ENCODE measurements at regions not wholly inside any gene's neighbourhood (a gene's known extent, or its start where the extent isn't known, plus 50 kb on each side); places are given as distances from the start of the nearest gene placed in this dataset.
A peak's percentile ranks its signal among the peaks of the same experiment; 100 is the strongest.

DNA sequence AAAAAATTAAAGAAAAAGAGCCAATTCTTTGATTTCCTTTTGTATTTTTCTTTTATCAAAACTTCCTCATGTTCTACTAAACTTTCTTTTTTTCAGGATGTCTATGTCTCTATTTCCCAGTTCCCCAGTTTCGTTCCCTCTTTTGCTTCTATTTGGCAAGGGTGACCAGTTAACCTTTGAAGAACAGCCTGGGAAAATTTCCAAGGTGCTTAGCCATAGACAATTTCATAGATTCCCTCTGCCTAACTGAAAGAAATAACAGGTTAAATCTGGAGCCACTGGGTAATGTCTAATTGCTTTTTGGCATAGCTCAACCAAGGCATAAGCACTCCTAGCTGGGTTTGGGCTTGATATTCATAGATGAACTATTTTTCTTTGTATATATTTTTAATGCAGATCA lies 272.3 kb downstream of the ADGRL2 start:
- 20 to 38% (median 27%) methylated on average over 1 of the region's 1 CpG for WGBS, 4 donors
- H3K27ac ChIP-seq = no peak overlapping the region
- H3K4me3 ChIP-seq = no peak overlapping the region
- ATAC-seq (no peak), DNase-seq (no peak)
- peaks cover 0 to 5% (median 0%) of the 10 kb centered on the region in 12 donors for H3K4me1 ChIP-seq
- TF ChIP-seq, protein P1, sequence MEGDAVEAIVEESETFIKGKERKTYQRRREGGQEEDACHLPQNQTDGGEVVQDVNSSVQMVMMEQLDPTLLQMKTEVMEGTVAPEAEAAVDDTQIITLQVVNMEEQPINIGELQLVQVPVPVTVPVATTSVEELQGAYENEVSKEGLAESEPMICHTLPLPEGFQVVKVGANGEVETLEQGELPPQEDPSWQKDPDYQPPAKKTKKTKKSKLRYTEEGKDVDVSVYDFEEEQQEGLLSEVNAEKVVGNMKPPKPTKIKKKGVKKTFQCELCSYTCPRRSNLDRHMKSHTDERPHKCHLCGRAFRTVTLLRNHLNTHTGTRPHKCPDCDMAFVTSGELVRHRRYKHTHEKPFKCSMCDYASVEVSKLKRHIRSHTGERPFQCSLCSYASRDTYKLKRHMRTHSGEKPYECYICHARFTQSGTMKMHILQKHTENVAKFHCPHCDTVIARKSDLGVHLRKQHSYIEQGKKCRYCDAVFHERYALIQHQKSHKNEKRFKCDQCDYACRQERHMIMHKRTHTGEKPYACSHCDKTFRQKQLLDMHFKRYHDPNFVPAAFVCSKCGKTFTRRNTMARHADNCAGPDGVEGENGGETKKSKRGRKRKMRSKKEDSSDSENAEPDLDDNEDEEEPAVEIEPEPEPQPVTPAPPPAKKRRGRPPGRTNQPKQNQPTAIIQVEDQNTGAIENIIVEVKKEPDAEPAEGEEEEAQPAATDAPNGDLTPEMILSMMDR (IDR thresholded peaks at IDR 0.05) = no peak
- no peak for TF ChIP-seq POLR2A (IDR thresholded peaks at IDR 0.05)
- H3K36me3 ChIP-seq = no peaks in the 10 kb centered on the region
- H3K9me3 ChIP-seq = no peaks in the 10 kb centered on the region
- intact Hi-C loops (cut with DNase I) = no loop called here
- no peaks in the 10 kb centered on the region for H3K27me3 ChIP-seq

DNA sequence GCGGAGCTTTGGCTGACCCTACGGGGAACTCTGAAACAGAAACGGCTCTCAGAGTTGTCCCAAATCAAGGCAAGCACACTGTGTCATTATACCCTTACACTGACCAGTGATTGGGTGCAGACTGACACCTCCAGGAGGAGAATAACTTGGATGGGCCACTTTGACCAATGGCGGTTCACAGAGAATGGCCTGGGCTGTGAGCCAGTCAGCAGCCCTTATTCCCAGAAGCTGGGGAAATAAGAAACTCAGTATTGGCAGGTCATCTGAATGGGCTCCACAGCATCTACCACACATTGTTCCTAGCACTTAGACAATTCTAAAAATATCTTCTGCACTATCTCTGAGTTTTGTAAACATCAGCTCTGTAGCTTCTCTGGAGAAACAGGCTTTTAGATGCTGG lies 265.2 kb downstream of the ADGRL2 start:
- ATAC-seq (peak; percentile 50 to 68 (median 50)), DNase-seq (peak in 4 of 5 donors; percentile 17 to 33 (median 26))
- TF ChIP-seq, protein P1 (IDR thresholded peaks at IDR 0.05) = no peak
- no peak for TF ChIP-seq POLR2A (IDR thresholded peaks at IDR 0.05)
- WGBS, 4 donors = 56 to 79% (median 67%) methylated on average over 4 of the region's 4 CpGs
- no peak overlapping the region for H3K4me3 ChIP-seq
- no peaks in the 10 kb centered on the region for H3K36me3 ChIP-seq
- peaks cover 0 to 10% (median 3%) of the 10 kb centered on the region in 12 donors for H3K4me1 ChIP-seq
- no peaks in the 10 kb centered on the region for H3K27me3 ChIP-seq
- intact Hi-C loops (cut with DNase I) = no loop called here
- H3K9me3 ChIP-seq = no peaks in the 10 kb centered on the region
- no peak overlapping the region for H3K27ac ChIP-seq

DNA sequence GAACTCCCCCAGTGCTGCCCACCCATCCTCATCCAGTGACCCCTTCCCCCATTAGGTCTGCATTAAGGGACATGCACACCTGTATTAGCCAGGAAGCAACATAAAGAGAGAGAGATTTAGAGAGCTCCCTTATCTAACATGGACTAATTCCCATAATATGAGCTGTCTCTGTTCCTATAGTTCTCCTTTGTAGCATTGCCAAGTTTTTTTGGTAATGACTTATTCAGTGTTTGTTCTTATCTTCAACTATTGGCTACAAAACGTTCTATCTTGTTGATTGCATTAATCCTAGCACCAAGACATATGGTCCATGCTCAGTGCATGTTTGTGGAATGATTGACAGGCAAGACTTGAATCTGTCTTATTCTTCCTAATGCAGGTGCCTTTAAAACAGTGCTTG lies 264.0 kb downstream of the ADGRL2 start:
- H3K27ac ChIP-seq = no peak overlapping the region
- no peaks in the 10 kb centered on the region for H3K36me3 ChIP-seq
- no peaks in the 10 kb centered on the region for H3K9me3 ChIP-seq
- H3K4me3 ChIP-seq = no peak overlapping the region
- no peaks in the 10 kb centered on the region for H3K27me3 ChIP-seq
- 9 to 16% (median 12%) methylated on average over 1 of the region's 1 CpG for WGBS, 4 donors
- H3K4me1 ChIP-seq = peaks cover 0 to 10% (median 3%) of the 10 kb centered on the region in 12 donors
- ATAC-seq (no peak), DNase-seq (no peak)
- TF ChIP-seq, protein P1 (IDR thresholded peaks at IDR 0.05) = no peak
- no peak for TF ChIP-seq POLR2A (IDR thresholded peaks at IDR 0.05)
- intact Hi-C loops (cut with DNase I) = no loop called here

DNA sequence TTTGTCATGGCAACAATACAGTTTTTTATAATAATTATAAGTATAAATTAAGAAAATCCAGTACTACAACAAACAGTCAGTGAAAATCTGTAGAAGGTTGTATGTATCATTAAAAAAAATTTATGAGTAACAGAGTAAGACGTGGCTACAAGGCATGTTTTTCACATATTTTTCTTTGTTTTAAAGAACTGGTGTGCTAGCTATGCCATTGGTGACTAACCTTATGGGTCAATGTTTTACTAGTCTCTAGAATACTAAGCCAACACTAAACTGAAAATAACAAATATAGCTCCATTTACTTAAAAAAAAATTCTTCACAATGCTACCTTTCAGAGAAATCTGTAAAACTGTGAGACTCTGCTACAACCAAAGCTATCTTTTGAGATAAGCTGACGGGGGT lies 261.5 kb downstream of the ADGRL2 start:
- Histone ChIP-seq H3K4me3 (no peak overlapping the region), H3K27me3 (no peaks in the 10 kb centered on the region), H3K9me3 (no peaks in the 10 kb centered on the region), H3K36me3 (no peaks in the 10 kb centered on the region), H3K4me1 (peaks cover 0 to 10% (median 3%) of the 10 kb centered on the region in 12 donors), H3K27ac (no peak overlapping the region)
- intact Hi-C loops (cut with DNase I) = no loop called here
- no peak for ATAC-seq
- no peak for TF ChIP-seq POLR2A (IDR thresholded peaks at IDR 0.05)
- WGBS, 4 donors = 66 to 79% (median 72%) methylated on average over 2 of the region's 2 CpGs
- DNase-seq = no peak

DNA sequence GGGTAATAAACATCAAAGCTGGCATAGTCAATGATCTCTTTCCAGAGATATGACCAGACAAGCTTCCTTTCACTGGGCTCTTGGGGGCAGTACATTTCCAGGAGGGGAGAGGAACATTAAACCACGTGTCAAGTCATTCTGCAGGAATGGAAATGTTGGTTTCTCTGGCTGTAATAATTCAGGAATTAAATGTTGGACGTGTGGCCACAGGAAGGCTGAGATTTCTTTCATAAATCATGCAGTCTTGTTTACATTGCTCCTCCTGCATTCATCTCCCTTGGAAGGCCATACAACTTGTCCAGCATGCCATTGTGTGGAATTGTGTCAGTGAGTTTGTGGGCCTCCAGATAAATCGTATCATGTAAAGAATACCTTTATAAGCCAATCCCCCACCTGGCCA lies 259.2 kb downstream of the ADGRL2 start:
- no peak for TF ChIP-seq POLR2A (IDR thresholded peaks at IDR 0.05)
- TF ChIP-seq, protein P1 (IDR thresholded peaks at IDR 0.05) = no peak
- Histone ChIP-seq H3K4me1 (no peaks in the 10 kb centered on the region), H3K36me3 (no peaks in the 10 kb centered on the region), H3K9me3 (peaks cover 0 to 6% (median 0%) of the 10 kb centered on the region in 12 donors), H3K4me3 (no peak overlapping the region), H3K27me3 (no peaks in the 10 kb centered on the region), H3K27ac (no peak overlapping the region)
- DNase-seq = no peak
- WGBS, 4 donors = 55 to 73% (median 60%) methylated on average over 3 of the region's 3 CpGs
- intact Hi-C loops (cut with DNase I) = no loop called here
- ATAC-seq = no peak
